ENCODE measurements at regions not wholly inside any gene's neighbourhood (a gene's known extent, or its start where the extent isn't known, plus 50 kb on each side); places are given as distances from the start of the nearest gene placed in this dataset.

DNA sequence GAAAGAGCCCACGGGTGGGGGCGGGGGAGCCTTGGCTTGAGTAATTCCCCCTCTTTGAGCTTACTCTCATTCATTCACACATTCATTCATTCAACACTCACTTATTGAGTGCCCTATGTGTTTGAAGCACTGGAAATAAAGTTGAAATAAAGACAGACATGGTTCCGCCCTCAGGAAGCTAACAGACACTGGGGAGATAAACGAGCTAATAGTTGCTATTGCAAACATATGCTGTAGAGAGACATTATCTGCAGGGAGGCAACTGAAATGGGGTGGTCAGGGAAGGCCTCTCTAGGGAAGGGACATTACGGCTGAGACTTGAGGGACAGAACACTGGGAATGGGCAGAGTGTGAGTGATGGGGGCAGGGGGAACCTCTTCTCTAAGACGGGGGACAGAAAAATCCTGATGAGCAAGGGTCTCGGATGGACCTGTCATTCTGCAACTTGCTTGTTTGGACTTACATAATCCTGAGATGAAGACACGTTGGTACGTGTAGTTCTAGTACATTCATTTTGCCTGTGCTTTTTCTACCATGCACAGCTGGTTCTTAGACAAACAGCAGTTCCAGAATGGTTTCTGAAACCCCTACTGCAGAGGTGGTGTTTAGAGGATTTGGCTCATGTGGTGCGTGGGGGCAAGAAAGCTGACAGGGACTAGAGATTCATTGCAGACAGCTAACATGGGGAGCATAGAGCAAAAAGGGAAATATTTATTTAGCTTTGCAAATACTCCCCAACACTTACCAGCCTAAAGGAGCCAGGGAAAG lies 71.1 kb upstream of the BLCAP start:
- no peak overlapping the region for H3K4me3 Mint-ChIP-seq
- peaks cover 14% of the 10 kb centered on the region for H3K4me1 Mint-ChIP-seq
- no peaks in the 10 kb centered on the region for H3K36me3 Mint-ChIP-seq (ENCODE audit: low read depth)
- no peak overlapping the region for H3K27ac Mint-ChIP-seq (ENCODE audit: unreplicated experiment)
- DNase-seq (ENCODE audit: low read depth, low spot score): no peak
- peaks cover 46% of the 10 kb centered on the region for H3K27me3 Mint-ChIP-seq (ENCODE audit: low read depth)
- no peak for TF ChIP-seq CTCF (conservative IDR thresholded peaks at IDR 0.05)
- H3K9me3 Mint-ChIP-seq: no peaks in the 10 kb centered on the region

DNA sequence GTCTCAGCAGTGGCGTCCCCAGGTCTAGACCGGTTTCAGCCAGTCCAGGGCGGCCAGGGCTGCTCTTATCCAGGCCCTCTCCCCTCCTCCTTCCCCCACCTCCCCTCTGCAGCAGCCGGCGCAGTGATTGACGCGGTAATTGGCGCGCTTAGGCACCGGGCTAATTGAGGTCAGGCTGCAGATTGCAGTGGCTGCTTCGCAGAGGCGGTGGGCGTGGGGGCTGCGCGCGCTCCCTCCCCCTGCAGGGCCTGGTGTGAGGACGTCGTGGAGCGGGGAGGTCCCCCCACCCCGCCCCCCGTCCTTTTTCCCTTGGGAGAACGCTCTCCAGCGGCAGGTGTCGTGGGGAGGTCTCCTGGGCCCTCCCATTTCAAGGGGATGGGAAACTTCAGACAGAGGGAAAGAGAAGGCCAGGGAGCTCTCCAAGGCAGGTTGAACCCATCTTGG lies 70.4 kb upstream of the BLCAP start:
- H3K4me1 Mint-ChIP-seq: peaks cover 14% of the 10 kb centered on the region
- no peak for TF ChIP-seq CTCF (conservative IDR thresholded peaks at IDR 0.05)
- H3K27me3 Mint-ChIP-seq (ENCODE audit: low read depth): peaks cover 44% of the 10 kb centered on the region
- H3K36me3 Mint-ChIP-seq (ENCODE audit: low read depth): no peaks in the 10 kb centered on the region
- DNase-seq (ENCODE audit: low read depth, low spot score): peak; percentile 34
- H3K4me3 Mint-ChIP-seq: peak overlapping the region; percentile 9
- peak overlapping the region; percentile 6 for H3K27ac Mint-ChIP-seq (ENCODE audit: unreplicated experiment)
- no peaks in the 10 kb centered on the region for H3K9me3 Mint-ChIP-seq

- Mint-ChIP-seq H3K27me3 (ENCODE audit: low read depth) (peaks cover 39% of the 10 kb centered on the region), H3K4me3 (no peak overlapping the region), H3K4me1 (peaks cover 14% of the 10 kb centered on the region), H3K9me3 (no peaks in the 10 kb centered on the region), H3K27ac (ENCODE audit: unreplicated experiment) (no peak overlapping the region), H3K36me3 (ENCODE audit: low read depth) (no peaks in the 10 kb centered on the region)
- TF ChIP-seq CTCF (conservative IDR thresholded peaks at IDR 0.05): no peak
- no peak for DNase-seq (ENCODE audit: low read depth, low spot score)
Observed at GRCh38 chr20:37596890-37597536, 69.3 kb upstream of the BLCAP start.

DNA sequence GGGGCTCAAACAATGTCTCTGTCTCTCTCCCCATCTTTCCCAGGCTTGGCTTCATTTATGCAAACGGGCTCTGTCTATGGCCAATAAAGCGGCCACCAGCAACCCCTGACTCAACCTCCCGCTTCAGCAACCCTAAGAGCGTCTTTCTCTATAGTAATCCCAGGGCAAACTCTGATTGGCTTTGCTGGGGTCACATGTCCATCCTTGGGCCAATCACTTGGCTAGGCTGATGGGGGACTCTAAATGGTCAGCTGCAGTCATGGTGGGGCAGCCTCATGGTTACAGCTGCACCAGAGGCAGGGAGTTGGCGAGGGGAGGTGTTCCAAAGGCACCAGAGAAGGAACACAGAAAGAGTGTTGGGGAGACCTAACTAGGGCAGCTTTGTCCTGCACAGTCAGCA lies 68.5 kb upstream of the BLCAP start:
- Mint-ChIP-seq H3K9me3 (no peaks in the 10 kb centered on the region), H3K27me3 (ENCODE audit: low read depth) (peaks cover 43% of the 10 kb centered on the region)

DNA sequence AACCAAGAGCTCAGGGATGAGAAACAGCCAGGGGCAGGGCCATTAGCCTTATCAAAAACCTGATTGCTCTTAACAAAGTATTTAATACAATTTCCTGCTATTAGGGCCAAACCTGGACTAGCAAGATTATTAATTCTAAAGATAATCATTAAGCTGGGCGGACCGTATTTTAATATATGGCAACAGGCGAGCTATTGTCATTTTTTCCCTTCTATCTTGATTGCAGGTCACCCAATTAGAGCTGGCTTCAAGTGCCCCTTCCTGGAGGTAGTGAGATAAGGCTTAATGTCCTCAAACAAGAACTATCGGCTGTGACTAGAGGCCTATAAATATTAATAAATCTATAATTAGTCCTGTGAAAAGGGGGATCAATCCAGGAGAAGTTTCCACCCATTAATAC lies 66.0 kb upstream of the BLCAP start:
- no peaks in the 10 kb centered on the region for H3K9me3 Mint-ChIP-seq
- no peaks in the 10 kb centered on the region for H3K36me3 Mint-ChIP-seq (ENCODE audit: low read depth)
- H3K27ac Mint-ChIP-seq (ENCODE audit: unreplicated experiment): no peak overlapping the region
- no peak for TF ChIP-seq CTCF (conservative IDR thresholded peaks at IDR 0.05)
- no peak overlapping the region for H3K4me3 Mint-ChIP-seq
- H3K4me1 Mint-ChIP-seq: peaks cover 12% of the 10 kb centered on the region
- H3K27me3 Mint-ChIP-seq (ENCODE audit: low read depth): peaks cover 24% of the 10 kb centered on the region
- no peak for DNase-seq (ENCODE audit: low read depth, low spot score)

More for the DNA sequence above, 68.5 kb upstream of the BLCAP start:
- Mint-ChIP-seq H3K27ac (ENCODE audit: unreplicated experiment) (no peak overlapping the region), H3K4me1 (peaks cover 14% of the 10 kb centered on the region), H3K36me3 (ENCODE audit: low read depth) (no peaks in the 10 kb centered on the region), H3K4me3 (no peak overlapping the region)
- no peak for DNase-seq (ENCODE audit: low read depth, low spot score)
- TF ChIP-seq CTCF (conservative IDR thresholded peaks at IDR 0.05): no peak
